HG02623 (cell line): ENCODE measurements at regions not wholly inside any gene's neighbourhood (a gene's known extent, or its start where the extent isn't known, plus 50 kb on each side); places are given as distances from the start of the nearest gene placed in this dataset.

Experiments
- ATAC-seq: cut with Tn5 transposase; IDR thresholded peaks from one replicate; pipeline ENCODE4 v1.9.1; 2021; ENCODE audit warnings: moderate library complexity; ENCODE audit not compliant: unreplicated experiment

DNA sequence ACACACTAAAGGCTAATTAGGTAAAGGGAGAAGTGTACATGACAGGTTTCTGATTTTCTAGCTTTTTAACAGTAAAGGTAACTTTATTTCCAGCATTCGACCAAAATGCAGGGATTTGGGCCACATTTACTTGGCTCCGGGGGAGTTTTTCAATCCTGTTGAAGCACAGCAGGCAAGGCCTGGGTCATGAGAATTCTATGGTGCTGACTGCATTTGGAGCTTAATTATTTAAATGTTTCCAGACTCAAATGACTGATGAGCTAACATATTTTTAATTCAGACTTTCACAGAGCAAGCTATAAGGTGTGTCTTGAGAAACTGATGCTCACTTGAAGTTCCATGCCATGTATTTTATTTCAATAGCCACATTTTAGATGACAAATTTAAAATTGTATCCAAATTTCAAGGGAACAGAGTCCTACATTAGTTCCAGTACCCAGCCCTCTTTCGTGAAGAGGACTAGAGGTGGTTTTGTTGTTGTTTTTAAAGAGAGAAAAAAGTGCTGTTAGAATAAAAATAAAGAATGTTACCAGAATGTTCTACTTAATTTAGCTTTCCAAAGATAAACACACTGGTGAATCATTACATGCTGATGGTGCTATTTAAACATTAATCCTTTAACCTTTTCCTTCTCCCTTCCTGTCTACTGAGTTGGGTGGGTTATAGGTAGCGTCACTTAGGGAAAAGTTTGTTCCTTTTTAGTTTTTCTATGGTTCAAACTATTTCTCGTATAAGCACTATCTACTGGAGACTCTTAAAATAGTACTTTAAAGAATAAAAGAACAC, 82.3 kb upstream of the PHACTR2 start:
- ATAC-seq = no peak

GRCh38 chr6:143594647-143595046, 83.1 kb upstream of the PHACTR2 start:
- ATAC-seq = no peak

- ATAC-seq = no peak
These were observed 80.8 kb upstream of the FUCA2 start for GRCh38 chr6:143592335-143592734.

- no peak for ATAC-seq
These were observed 79.9 kb upstream of the FUCA2 start for GRCh38 chr6:143591441-143591840.

DNA sequence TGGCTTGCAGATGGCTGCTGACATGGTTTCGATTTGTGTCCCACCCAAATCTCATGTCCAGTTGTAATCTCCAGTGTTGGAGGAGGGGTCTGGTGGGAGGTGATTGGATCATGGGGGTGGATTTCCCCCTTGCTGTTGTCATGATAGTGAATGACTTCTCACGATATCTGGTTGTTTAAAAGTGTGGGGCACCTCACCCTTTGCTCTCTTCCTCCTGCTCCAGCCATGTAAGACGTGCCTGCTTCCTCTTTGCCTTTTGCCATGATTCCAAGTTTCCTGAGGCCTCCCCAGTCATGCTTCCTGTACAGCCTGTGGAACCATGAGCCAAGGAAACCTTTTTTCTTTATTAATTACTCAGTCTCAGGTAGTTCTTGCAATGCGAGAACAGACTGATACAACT, 77.6 kb upstream of the FUCA2 start:
- no peak for ATAC-seq

GRCh38 chr6:143586557-143586956, 75.0 kb upstream of the FUCA2 start:
- ATAC-seq = no peak

GRCh38 chr6:143585716-143586115, 74.2 kb upstream of the FUCA2 start:
- no peak for ATAC-seq

DNA sequence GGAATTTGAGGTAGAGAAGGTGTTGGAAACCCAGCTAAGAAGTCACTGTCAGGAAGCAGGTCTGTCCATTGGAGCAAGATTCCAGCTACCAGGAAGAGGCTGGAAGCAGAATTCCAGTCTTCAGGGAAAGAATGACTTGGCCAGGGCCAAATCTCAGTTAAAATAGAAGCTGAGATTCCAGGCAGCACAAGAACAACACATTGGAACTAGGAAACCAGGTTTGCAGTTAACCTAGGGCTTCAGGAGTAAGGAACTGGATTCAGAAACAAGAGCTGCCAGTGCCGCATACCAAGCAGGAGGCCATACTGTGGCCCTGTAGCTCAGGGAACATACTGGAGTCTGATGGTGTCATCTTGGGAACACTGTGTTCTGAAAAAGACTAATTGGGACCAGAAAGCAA, 73.7 kb upstream of the FUCA2 start:
- ATAC-seq = no peak

- ATAC-seq = no peak
These were observed 72.2 kb upstream of the FUCA2 start for GRCh38 chr6:143583542-143584327.

- ATAC-seq = no peak
These were observed 70.4 kb upstream of the FUCA2 start for GRCh38 chr6:143581835-143582480.

- no peak for ATAC-seq
These were observed 68.2 kb upstream of the FUCA2 start for GRCh38 chr6:143579703-143580102.

GRCh38 chr6:143578054-143578453, 66.5 kb upstream of the FUCA2 start:
- ATAC-seq = no peak

DNA sequence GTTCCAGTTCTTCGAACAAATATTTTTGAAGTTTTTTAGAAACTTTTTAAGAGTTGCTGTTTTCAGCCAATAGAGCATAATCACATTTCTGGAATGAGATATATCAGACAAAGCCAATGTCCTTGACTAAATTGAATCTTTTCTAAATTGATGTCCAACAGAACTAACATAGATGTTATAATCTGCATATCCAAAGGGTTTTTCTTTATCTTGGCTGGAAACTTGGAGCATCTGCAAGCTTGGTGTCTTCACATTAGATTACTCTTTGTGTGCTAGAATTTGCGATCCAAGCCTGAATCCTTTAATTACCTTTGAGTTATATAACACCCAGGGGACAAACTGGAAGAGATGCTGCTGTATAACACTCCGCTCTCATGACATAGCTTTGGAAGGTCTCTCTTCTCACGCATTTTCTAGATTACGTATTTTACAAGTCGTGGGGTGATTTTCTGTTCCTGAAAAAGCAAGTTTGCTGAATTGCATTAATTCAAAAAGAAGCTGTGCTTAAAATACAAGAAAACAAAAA, 64.4 kb upstream of the FUCA2 start:
- no peak for ATAC-seq

DNA sequence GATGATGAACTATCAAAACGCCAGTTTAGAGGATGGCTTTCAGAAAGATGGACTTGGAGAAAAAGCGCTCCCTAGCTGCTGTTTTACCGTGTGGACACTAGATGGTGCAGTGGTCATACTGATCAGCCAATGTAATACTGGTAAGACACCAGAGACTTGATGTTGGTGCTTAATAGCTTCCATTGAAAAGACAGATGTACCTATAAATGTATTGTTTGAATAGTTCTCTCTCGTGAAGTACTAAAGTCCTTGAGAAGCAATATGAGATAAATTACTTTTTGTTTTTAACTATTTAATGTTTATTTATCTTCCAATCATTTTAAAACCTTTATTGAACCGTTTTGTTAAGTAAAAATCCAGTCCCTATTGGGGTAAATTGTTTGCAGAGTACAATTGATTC, 63.9 kb upstream of the FUCA2 start:
- peak; percentile 91 for ATAC-seq

DNA sequence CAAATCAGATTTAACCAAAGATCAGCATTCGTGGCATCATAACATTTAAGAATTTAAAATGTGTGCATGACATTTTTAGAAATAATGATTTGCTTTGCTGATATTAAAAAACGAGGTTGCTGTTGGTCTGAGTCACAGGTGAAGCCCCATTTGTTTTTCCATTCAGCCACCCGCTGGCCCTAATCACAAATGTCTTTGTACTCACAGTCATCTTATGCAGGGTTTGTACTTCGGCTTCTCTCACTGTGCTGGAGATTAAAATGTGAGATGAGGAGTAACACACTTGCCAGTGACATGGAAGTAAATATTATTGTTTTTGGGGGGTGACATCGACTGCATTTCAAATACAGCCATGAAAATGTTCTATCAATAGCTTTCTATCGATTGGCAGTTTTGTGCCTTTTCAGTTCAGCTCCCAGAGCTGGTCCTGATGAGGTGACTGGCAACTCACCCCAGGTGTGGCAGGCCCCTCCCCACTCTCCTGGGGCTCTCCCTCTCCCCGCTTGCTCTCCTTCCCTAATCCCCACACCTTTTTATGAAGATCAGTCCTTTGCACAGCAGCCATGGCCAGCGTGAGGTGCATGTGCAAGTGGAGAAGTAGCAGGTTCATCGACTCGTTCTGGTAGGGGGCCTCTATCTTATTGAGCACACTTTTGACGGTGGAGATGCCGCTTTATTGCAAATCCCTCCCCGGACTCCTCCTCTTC, 58.8 kb upstream of the FUCA2 start:
- ATAC-seq = no peak

DNA sequence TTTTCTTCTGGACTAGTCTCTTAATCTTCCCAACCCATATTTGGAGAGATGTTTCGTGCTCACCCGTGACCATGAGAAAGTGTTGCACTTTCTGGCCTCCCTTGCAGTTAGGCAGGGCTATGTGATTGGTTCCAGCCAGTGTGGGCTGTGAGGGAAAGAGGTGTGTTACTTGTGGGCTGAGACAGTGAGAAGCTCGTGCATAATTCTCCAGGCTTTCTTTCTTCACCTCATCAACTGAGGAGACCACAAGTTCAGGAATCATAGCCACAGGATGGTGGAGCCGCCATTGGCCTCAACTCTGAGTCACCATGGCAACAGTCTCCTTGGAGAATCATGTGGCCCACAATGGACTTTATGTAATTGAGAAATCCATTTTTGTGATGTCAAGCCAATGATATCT, 57.5 kb upstream of the FUCA2 start:
- no peak for ATAC-seq

DNA sequence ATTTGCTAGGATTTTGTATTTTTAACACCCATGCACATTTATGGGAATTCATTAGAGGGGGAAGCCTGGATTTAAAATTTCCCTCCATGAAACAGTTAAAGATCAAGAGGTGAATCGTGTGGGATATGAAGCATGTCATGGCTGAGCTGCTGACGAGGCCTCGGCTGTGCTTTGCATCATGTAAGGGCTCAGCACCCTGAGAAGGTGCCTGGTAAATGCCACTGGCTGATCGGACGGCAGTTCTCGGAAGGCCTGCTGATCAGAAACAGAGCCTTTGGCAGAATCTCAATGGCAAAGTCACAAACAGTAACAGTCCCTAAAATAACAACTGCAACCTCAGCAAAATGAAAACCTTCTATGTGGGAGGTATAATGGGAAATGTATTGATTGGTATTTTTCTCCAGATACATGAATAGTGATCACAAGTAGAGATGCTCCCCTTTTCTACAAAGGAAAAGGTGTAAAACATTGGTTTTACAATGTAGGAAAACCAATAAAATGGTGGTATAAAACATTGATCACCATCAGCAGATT, 53.0 kb upstream of the FUCA2 start:
- ATAC-seq = no peak

GRCh38 chr6:143562143-143562542, 50.6 kb upstream of the FUCA2 start:
- no peak for ATAC-seq
